Activated CD4-positive, CD25-positive, alpha-beta regulatory T cell treated with anti-CD3 and anti-CD28 coated beads, Interleukin-2, amount 50 U/mL, for 72 hours (primary cell): ENCODE measurements at regions not wholly inside any gene's neighbourhood (a gene's known extent, or its start where the extent isn't known, plus 50 kb on each side); places are given as distances from the start of the nearest gene placed in this dataset.

Experiments
- DNase-seq: peaks from one replicate; pipeline ENCODE4 v3.0.0; 2021

- no peak for DNase-seq
Observed at GRCh38 chr10:113420733-113421675, 131.8 kb upstream of the HABP2 start.

GRCh38 chr10:113422371-113422770 is 130.5 kb upstream of the HABP2 start:
- DNase-seq, result no peak

GRCh38 chr10:113423981-113424721 is 128.7 kb upstream of the HABP2 start:
- no peak for DNase-seq

- DNase-seq, result no peak
Observed at GRCh38 chr10:113425008-113425407, 127.8 kb upstream of the HABP2 start.

- DNase-seq, result no peak
Observed at GRCh38 chr10:113425541-113425951, 127.3 kb upstream of the HABP2 start.

GRCh38 chr10:113426181-113426877 is 126.5 kb upstream of the HABP2 start:
- DNase-seq, result no peak

- DNase-seq, result no peak
Observed at GRCh38 chr10:113427236-113427735, 125.6 kb upstream of the HABP2 start.

- DNase-seq, result no peak
Observed at GRCh38 chr10:113427811-113428558, 124.9 kb upstream of the HABP2 start.

GRCh38 chr10:113430634-113431397 is 122.0 kb upstream of the HABP2 start:
- no peak for DNase-seq

- no peak for DNase-seq
Observed at GRCh38 chr10:113431398-113432160, 121.3 kb upstream of the HABP2 start.

- DNase-seq, result no peak
Observed at GRCh38 chr10:113433711-113434110, 119.1 kb upstream of the HABP2 start.

- DNase-seq, result no peak
Observed at GRCh38 chr10:113434315-113434714, 118.5 kb upstream of the HABP2 start.

- no peak for DNase-seq
Observed at GRCh38 chr10:113434950-113435349, 117.9 kb upstream of the HABP2 start.

- DNase-seq, result no peak
Observed at GRCh38 chr10:113435881-113436280, 117.0 kb upstream of the HABP2 start.

GRCh38 chr10:113436851-113437250 is 116.0 kb upstream of the HABP2 start:
- DNase-seq, result no peak

GRCh38 chr10:113438652-113439051 is 114.2 kb upstream of the HABP2 start:
- DNase-seq, result no peak

- DNase-seq, result no peak
Observed at GRCh38 chr10:113441220-113441619, 111.6 kb upstream of the HABP2 start.

GRCh38 chr10:113441686-113442270 is 111.1 kb upstream of the HABP2 start:
- DNase-seq, result no peak

GRCh38 chr10:113442336-113442735 is 110.5 kb upstream of the HABP2 start:
- DNase-seq, result no peak

- no peak for DNase-seq
Observed at GRCh38 chr10:113443141-113443925, 109.5 kb upstream of the HABP2 start.
